Bronchial epithelial cell (primary cell): ENCODE measurements at regions not wholly inside any gene's neighbourhood (a gene's known extent, or its start where the extent isn't known, plus 50 kb on each side); places are given as distances from the start of the nearest gene placed in this dataset.
A peak's percentile ranks its signal among the peaks of the same experiment; 100 is the strongest.
"Not testable (repeated sequence)": the region's sequence is repeated elsewhere in the genome, so short reads cannot be mapped to it uniquely, and the experiment has no call there.

Experiments
- DNase-seq: peaks from one replicate; pipeline ENCODE4 v3.0.0-alpha.2; 2010; ENCODE audit warnings: low read depth
- FAIRE-seq: peaks from 2 replicates; lab custom pipeline; 2011; peaks lifted over from hg19 to GRCh38; lab: Jason Lieb, UNC
- H3K27me3 ChIP-seq: 2 replicates; pipeline ENCODE4 v1.5.1; 2011; ENCODE audit warnings: low read length; ENCODE audit not compliant: control insufficient read depth, insufficient read depth
- H3K36me3 ChIP-seq: 2 replicates; pipeline ENCODE4 v1.5.1; 2011; ENCODE audit warnings: low read length; ENCODE audit not compliant: control insufficient read depth, insufficient read depth
- H3K4me3 ChIP-seq: 2 replicates; pipeline ENCODE4 v1.5.1; 2011; ENCODE audit warnings: mild to moderate bottlenecking, low read depth, low read length, control low read depth
- CTCF ChIP-seq: IDR thresholded peaks from 2 replicates; pipeline ENCODE4 v1.5.1; 2011; ENCODE audit warnings: mild to moderate bottlenecking, moderate library complexity, low read length, control low read depth, inconsistent platforms; ENCODE audit not compliant: insufficient read depth, severe bottlenecking

DNA sequence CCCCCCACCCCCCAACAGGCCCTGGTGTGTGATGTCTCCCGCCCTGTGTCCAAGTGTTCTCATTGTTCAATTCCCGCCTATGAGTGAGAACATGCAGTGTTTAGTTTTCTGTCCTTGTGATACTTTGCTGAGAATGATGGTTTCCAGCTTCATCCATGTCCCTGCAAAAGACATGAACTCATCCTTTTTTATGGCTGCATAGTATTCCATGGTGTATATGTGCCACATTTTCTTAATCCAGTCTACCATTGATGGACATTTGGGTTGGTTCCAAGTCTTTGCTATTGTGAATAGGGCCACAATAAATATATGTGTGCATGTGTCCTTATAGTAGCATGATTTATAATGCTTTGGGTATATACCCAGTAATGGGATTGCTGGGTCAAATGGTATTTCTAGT is 54.0 kb downstream of the ZCCHC13 start:
- not testable (repeated sequence) for H3K27me3 ChIP-seq

GRCh38 chrX:74363914-74364313 is 57.4 kb upstream of the SLC16A2 start:
- no peak overlapping the region for H3K4me3 ChIP-seq
- no peak for FAIRE-seq
- DNase-seq = no peak
- H3K36me3 ChIP-seq = no peaks in the 10 kb centered on the region
- H3K27me3 ChIP-seq = no peaks in the 10 kb centered on the region
- TF ChIP-seq CTCF = no peak

More for the DNA sequence above, 54.0 kb downstream of the ZCCHC13 start:
- FAIRE-seq, H3K36me3 ChIP-seq, DNase-seq, H3K4me3 ChIP-seq: not testable (repeated sequence)

DNA sequence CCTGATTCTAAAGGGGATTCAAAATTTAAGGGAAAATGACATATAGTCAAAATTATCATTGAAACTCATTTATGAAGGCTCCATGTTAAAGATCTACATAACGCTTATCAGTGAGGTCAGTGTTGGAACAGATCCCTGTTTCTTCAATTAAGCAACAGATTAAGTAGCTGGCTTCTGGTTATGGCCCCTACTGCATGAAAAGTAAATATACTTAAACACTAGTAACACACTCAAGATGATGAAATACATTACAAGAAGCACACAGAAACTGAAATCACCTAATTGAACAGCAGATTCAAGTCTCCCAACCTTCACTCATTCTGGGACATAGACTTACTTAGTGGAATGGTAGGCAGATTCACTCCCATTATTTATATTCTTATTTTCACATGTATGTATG is 51.6 kb upstream of the SLC16A2 start:
- TF ChIP-seq CTCF = no peak
- no peak for DNase-seq
- H3K36me3 ChIP-seq = no peaks in the 10 kb centered on the region
- FAIRE-seq = no peak
- no peak overlapping the region for H3K4me3 ChIP-seq
- no peaks in the 10 kb centered on the region for H3K27me3 ChIP-seq

DNA sequence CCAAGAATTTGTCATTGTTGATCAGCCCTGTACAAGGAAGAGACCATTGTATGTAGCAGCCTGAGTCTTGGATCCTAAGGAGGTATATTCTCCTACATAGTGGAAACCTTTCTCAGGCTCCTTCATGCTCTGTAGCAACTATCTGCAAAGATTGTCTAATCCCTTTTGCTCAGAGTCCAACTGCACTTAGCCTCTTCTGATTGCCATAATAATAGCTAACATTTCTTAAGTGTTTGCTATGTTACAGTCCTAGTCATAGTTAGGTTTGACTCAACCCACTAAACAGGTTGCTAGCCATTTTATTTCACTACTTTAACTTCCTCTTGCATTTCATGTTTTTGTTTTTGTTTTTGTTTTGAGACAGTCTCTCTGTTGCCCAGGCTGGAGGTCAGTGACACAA is 50.8 kb upstream of the SLC16A2 start:
- Histone ChIP-seq H3K27me3 (no peaks in the 10 kb centered on the region), H3K36me3 (no peaks in the 10 kb centered on the region), H3K4me3 (no peak overlapping the region)
- DNase-seq (peak; percentile 9), FAIRE-seq (no peak)
- TF ChIP-seq CTCF = no peak

GRCh38 chrX:74371425-74372222 is 49.7 kb upstream of the SLC16A2 start:
- no peak for TF ChIP-seq CTCF
- H3K36me3 ChIP-seq = no peaks in the 10 kb centered on the region
- DNase-seq = peak; percentile 1
- FAIRE-seq = no peak
- H3K4me3 ChIP-seq = no peak overlapping the region
- H3K27me3 ChIP-seq = no peaks in the 10 kb centered on the region
